Caco-2 (cell line): ENCODE measurements at regions not wholly inside any gene's neighbourhood (a gene's known extent, or its start where the extent isn't known, plus 50 kb on each side); places are given as distances from the start of the nearest gene placed in this dataset.
"Not testable (repeated sequence)": the region's sequence is repeated elsewhere in the genome, so short reads cannot be mapped to it uniquely, and the experiment has no call there.

Source experiments
- BruUV-seq: library from RNA; stranded (reverse); fragments of 400-500 nt; replicated peaks from 2 replicates; lab custom pipeline; 2021; lab: Mats Ljungman, UMichigan
- CTCF ChIA-PET: fragments of 300-600 bp; sonication (Branson Sonifier 250); formaldehyde crosslinking; loops from one replicate; lab custom pipeline; 2022; ENCODE audit warnings: antibody characterized with exemption; lab: Charles Lee
- POLR2A ChIA-PET: fragments of 300-600 bp; sonication (Branson Sonifier 250); formaldehyde crosslinking; loops from one replicate; lab custom pipeline; 2022; ENCODE audit warnings: antibody characterized with exemption; lab: Charles Lee
- DNase-seq, 2 experiments: peaks; one replicate each; pipeline versions ENCODE4 v3.0.0 to v3.0.0-alpha.2; 2020 to 2022
- H3K27me3 ChIP-seq: replicated peaks from 2 replicates; pipeline ENCODE4 v1.6.0; 2011; ENCODE audit warnings: low read length; ENCODE audit not compliant: control insufficient read depth, insufficient read depth
- H3K36me3 ChIP-seq: 2 replicates; pipeline ENCODE4 v1.5.1; 2011; ENCODE audit warnings: low read length; ENCODE audit not compliant: control insufficient read depth, insufficient read depth
- H3K4me1 ChIP-seq: fragments of 250-450 bp; sonication (Bioruptor Pico); 2 replicates; pipeline ENCODE4 v1.5.1; 2020; ENCODE audit warnings: mild to moderate bottlenecking
- H3K4me3 ChIP-seq: 2 replicates; pipeline ENCODE4 v1.5.1; 2011; ENCODE audit warnings: low read depth, mild to moderate bottlenecking, control low read depth, low read length
- H3K9me3 ChIP-seq: fragments of 250-450 bp; sonication (Bioruptor Pico); 2 replicates; pipeline ENCODE4 v1.5.1; 2020; ENCODE audit warnings: mild to moderate bottlenecking, moderate library complexity
- H3K27ac Mint-ChIP-seq: one replicate; pipeline ENCODE4 v1.8.0; 2022; ENCODE audit warnings: mixed read lengths; ENCODE audit not compliant: unreplicated experiment
- H3K27me3 Mint-ChIP-seq: one replicate; pipeline ENCODE4 v1.8.0; 2022; ENCODE audit warnings: mixed read lengths; ENCODE audit not compliant: insufficient read depth, unreplicated experiment
- H3K36me3 Mint-ChIP-seq: one replicate; pipeline ENCODE4 v1.8.0; 2022; ENCODE audit warnings: mild to moderate bottlenecking, mixed read lengths; ENCODE audit not compliant: insufficient read depth, unreplicated experiment
- H3K4me1 Mint-ChIP-seq: one replicate; pipeline ENCODE4 v1.8.0; 2022; ENCODE audit warnings: low read depth, mixed read lengths; ENCODE audit not compliant: unreplicated experiment
- H3K4me3 Mint-ChIP-seq: one replicate; pipeline ENCODE4 v1.8.0; 2022; ENCODE audit warnings: mild to moderate bottlenecking, moderate library complexity, mixed read lengths; ENCODE audit not compliant: unreplicated experiment
- H3K9me3 Mint-ChIP-seq: one replicate; pipeline ENCODE4 v1.8.0; 2022; ENCODE audit warnings: mixed read lengths; ENCODE audit not compliant: unreplicated experiment
- intact Hi-C: fragments of 100-400 bp; cut with micrococcal nuclease; formaldehyde crosslinking; loops from one replicate; pipeline ENCODE4 v1.10.0; 2022; ENCODE audit not compliant: unreplicated experiment
- TF ChIP-seq, protein P1 (sequence below), 2 experiments: fragments of 200-600 bp in 1 of 2; IDR thresholded peaks; 1 replicate in 1 of 2; 2 replicates in 1 of 2; pipeline versions ENCODE4 v1.5.1 to v1.8.0; 2011 to 2022; ENCODE audit warnings: antibody characterized with exemption in 1 of 2, control low read depth in 1 of 2, inconsistent platforms in 1 of 2, low read depth in 1 of 2, low read length in 1 of 2, mild to moderate bottlenecking in 1 of 2, moderate library complexity in 1 of 2; ENCODE audit not compliant: insufficient read depth in 1 of 2, severe bottlenecking in 1 of 2, unreplicated experiment in 1 of 2

DNA sequence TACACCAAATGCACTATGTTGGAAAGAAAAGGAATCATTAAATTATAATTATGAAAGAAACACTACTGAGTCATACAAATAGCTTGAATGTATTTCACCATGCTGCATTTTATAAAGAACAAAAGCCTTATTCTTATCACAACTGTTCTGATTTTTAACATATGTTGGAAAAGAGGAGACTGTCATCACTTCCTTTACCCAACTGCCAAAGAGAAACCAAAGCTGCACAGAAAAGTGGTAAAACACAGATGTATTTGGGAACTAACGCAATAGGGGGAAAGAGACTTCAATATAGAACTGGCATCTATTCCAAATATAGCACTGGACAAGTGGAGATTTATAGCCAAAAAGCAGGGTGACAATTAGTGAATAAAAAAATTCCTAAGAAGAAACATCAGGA lies 181.0 kb downstream of the SPANXN3 start:
- ChIA-PET CTCF (no interaction called here), POLR2A (no interaction called here)
- no TSS peak for BruUV-seq
- H3K27ac Mint-ChIP-seq: no peak overlapping the region
- H3K4me3 Mint-ChIP-seq: no peak overlapping the region
- Histone ChIP-seq H3K4me1 (no peaks in the 10 kb centered on the region), H3K36me3 (no peaks in the 10 kb centered on the region), H3K9me3 (no peaks in the 10 kb centered on the region), H3K4me3 (no peak overlapping the region), H3K27me3 (no peaks in the 10 kb centered on the region)
- TF ChIP-seq, protein P1, sequence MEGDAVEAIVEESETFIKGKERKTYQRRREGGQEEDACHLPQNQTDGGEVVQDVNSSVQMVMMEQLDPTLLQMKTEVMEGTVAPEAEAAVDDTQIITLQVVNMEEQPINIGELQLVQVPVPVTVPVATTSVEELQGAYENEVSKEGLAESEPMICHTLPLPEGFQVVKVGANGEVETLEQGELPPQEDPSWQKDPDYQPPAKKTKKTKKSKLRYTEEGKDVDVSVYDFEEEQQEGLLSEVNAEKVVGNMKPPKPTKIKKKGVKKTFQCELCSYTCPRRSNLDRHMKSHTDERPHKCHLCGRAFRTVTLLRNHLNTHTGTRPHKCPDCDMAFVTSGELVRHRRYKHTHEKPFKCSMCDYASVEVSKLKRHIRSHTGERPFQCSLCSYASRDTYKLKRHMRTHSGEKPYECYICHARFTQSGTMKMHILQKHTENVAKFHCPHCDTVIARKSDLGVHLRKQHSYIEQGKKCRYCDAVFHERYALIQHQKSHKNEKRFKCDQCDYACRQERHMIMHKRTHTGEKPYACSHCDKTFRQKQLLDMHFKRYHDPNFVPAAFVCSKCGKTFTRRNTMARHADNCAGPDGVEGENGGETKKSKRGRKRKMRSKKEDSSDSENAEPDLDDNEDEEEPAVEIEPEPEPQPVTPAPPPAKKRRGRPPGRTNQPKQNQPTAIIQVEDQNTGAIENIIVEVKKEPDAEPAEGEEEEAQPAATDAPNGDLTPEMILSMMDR (IDR thresholded peaks at IDR 0.05; ENCODE audit: insufficient read depth in 1 of 2, low read depth in 1 of 2, low read length in 1 of 2, severe bottlenecking in 1 of 2, unreplicated experiment in 1 of 2): no peak
- H3K36me3 Mint-ChIP-seq: no peaks in the 10 kb centered on the region
- H3K27me3 Mint-ChIP-seq: no peaks in the 10 kb centered on the region
- DNase-seq: no peak
- intact Hi-C loops: no loop called here
- H3K4me1 Mint-ChIP-seq: no peaks in the 10 kb centered on the region
- H3K9me3 Mint-ChIP-seq: no peaks in the 10 kb centered on the region

GRCh38 chrX:143319526-143319925 lies 197.7 kb downstream of the SPANXN3 start:
- CTCF ChIA-PET: no interaction called here

GRCh38 chrX:143318857-143319256 lies 198.4 kb downstream of the SPANXN3 start:
- not testable (repeated sequence) for H3K9me3 Mint-ChIP-seq

More at GRCh38 chrX:143319526-143319925, 197.7 kb downstream of the SPANXN3 start:
- Mint-ChIP-seq H3K27me3 (no peaks in the 10 kb centered on the region), H3K4me1 (no peaks in the 10 kb centered on the region), H3K9me3 (no peaks in the 10 kb centered on the region), H3K4me3 (no peak overlapping the region), H3K27ac (no peak overlapping the region), H3K36me3 (no peaks in the 10 kb centered on the region)
- no peaks in the 10 kb centered on the region for H3K27me3 ChIP-seq
- intact Hi-C loops: no loop called here
- BruUV-seq: no TSS peak
- no peaks in the 10 kb centered on the region for H3K4me1 ChIP-seq
- POLR2A ChIA-PET: no interaction called here
- no peak for DNase-seq
- H3K4me3 ChIP-seq: no peak overlapping the region
- no peaks in the 10 kb centered on the region for H3K9me3 ChIP-seq
- TF ChIP-seq, protein P1 (IDR thresholded peaks at IDR 0.05; ENCODE audit: insufficient read depth in 1 of 2, low read depth in 1 of 2, low read length in 1 of 2, severe bottlenecking in 1 of 2, unreplicated experiment in 1 of 2): no peak
- no peaks in the 10 kb centered on the region for H3K36me3 ChIP-seq

More at GRCh38 chrX:143318857-143319256, 198.4 kb downstream of the SPANXN3 start:
- H3K27me3 ChIP-seq, H3K36me3 Mint-ChIP-seq, H3K27me3 Mint-ChIP-seq, H3K4me1 ChIP-seq, H3K4me1 Mint-ChIP-seq, H3K36me3 ChIP-seq, H3K4me3 Mint-ChIP-seq, DNase-seq, H3K4me3 ChIP-seq, BruUV-seq, CTCF ChIA-PET, H3K27ac Mint-ChIP-seq, POLR2A ChIA-PET, H3K9me3 ChIP-seq, intact Hi-C loops: not testable (repeated sequence)
